GM10266 (cell line): ENCODE measurements at regions not wholly inside any gene's neighbourhood (a gene's known extent, or its start where the extent isn't known, plus 50 kb on each side); places are given as distances from the start of the nearest gene placed in this dataset.

Source experiments
- DNase-seq: peaks from one replicate; pipeline ENCODE4 v3.0.0; 2012; ENCODE audit errors: extremely low spot score
- CTCF ChIP-seq: IDR thresholded peaks from 2 replicates; pipeline ENCODE4 v1.5.1; 2012; ENCODE audit warnings: mild to moderate bottlenecking, low read depth; ENCODE audit not compliant: control insufficient read depth, insufficient read depth; ENCODE audit errors: missing control alignments

GRCh38 chr2:4670331-4670730 is 967.0 kb downstream of the DCDC2C start:
- no peak for TF ChIP-seq CTCF
- no peak for DNase-seq

GRCh38 chr2:4673025-4673489 is 969.7 kb downstream of the DCDC2C start:
- no peak for DNase-seq
- TF ChIP-seq CTCF, result no peak

- TF ChIP-seq CTCF, result no peak
- no peak for DNase-seq
Observed at GRCh38 chr2:4674007-4674406, 970.6 kb downstream of the DCDC2C start.

- no peak for DNase-seq
- no peak for TF ChIP-seq CTCF
Observed at GRCh38 chr2:4675295-4675694, 971.9 kb downstream of the DCDC2C start.

- no peak for TF ChIP-seq CTCF
Observed at GRCh38 chr2:4678927-4679326, 975.6 kb downstream of the DCDC2C start.

GRCh38 chr2:4679391-4679790 is 976.0 kb downstream of the DCDC2C start:
- TF ChIP-seq CTCF, result no peak
- no peak for DNase-seq

More at GRCh38 chr2:4678927-4679326, 975.6 kb downstream of the DCDC2C start:
- no peak for DNase-seq

GRCh38 chr2:4684921-4685320 is 981.5 kb downstream of the DCDC2C start:
- no peak for DNase-seq
- no peak for TF ChIP-seq CTCF
